CD4-positive, alpha-beta T cell treated with Interleukin-15 for 1 hour (primary cell): ENCODE measurements at regions not wholly inside any gene's neighbourhood (a gene's known extent, or its start where the extent isn't known, plus 50 kb on each side); places are given as distances from the start of the nearest gene placed in this dataset.
"Not testable (repeated sequence)": the region's sequence is repeated elsewhere in the genome, so short reads cannot be mapped to it uniquely, and the experiment has no call there.

Experiments
- DNase-seq: peaks from one replicate; pipeline ENCODE4 v3.0.0-alpha.2; 2020

- no peak for DNase-seq
Observed at GRCh38 chr7:81430150-81430549, 339.7 kb downstream of the HGF start.

- DNase-seq, result no peak
Observed at GRCh38 chr7:81427461-81427860, 342.4 kb downstream of the HGF start.

GRCh38 chr7:81420526-81421226, 349.2 kb downstream of the HGF start:
- no peak for DNase-seq

- DNase-seq, result no peak
Observed at GRCh38 chr7:81419731-81420130, 350.1 kb downstream of the HGF start.

GRCh38 chr7:81416659-81417058, 353.2 kb downstream of the HGF start:
- no peak for DNase-seq

GRCh38 chr7:81415181-81415580, 354.7 kb downstream of the HGF start:
- DNase-seq, result no peak

- no peak for DNase-seq
Observed at GRCh38 chr7:81414411-81414810, 355.4 kb downstream of the HGF start.

GRCh38 chr7:81410471-81411117, 359.3 kb downstream of the HGF start:
- DNase-seq, result no peak

GRCh38 chr7:81408728-81409127, 361.1 kb downstream of the HGF start:
- no peak for DNase-seq

- no peak for DNase-seq
Observed at GRCh38 chr7:81407094-81407493, 362.8 kb downstream of the HGF start.

- no peak for DNase-seq
Observed at GRCh38 chr7:81404669-81405068, 365.2 kb downstream of the HGF start.

GRCh38 chr7:81402227-81402626, 367.6 kb downstream of the HGF start:
- DNase-seq, result no peak

GRCh38 chr7:81399471-81399870, 370.4 kb downstream of the HGF start:
- DNase-seq, result no peak

GRCh38 chr7:81394029-81394428, 375.8 kb downstream of the HGF start:
- no peak for DNase-seq

- no peak for DNase-seq
Observed at GRCh38 chr7:81393018-81393417, 376.8 kb downstream of the HGF start.

- no peak for DNase-seq
Observed at GRCh38 chr7:81385370-81385769, 384.5 kb downstream of the HGF start.

GRCh38 chr7:81383846-81384245, 386.0 kb downstream of the HGF start:
- no peak for DNase-seq

GRCh38 chr7:81374641-81375040, 395.2 kb downstream of the HGF start:
- DNase-seq, result not testable (repeated sequence)

- DNase-seq, result no peak
Observed at GRCh38 chr7:81370822-81371221, 399.0 kb downstream of the HGF start.

- no peak for DNase-seq
Observed at GRCh38 chr7:81367326-81367931, 402.4 kb downstream of the HGF start.

GRCh38 chr7:81366546-81366945, 403.3 kb downstream of the HGF start:
- DNase-seq, result no peak

GRCh38 chr7:81361769-81362312, 408.0 kb downstream of the HGF start:
- DNase-seq, result no peak

- no peak for DNase-seq
Observed at GRCh38 chr7:81355911-81356310, 413.9 kb downstream of the HGF start.

GRCh38 chr7:81349044-81349443, 420.8 kb downstream of the HGF start:
- DNase-seq, result no peak
